ENCODE measurements at regions not wholly inside any gene's neighbourhood (a gene's known extent, or its start where the extent isn't known, plus 50 kb on each side); places are given as distances from the start of the nearest gene placed in this dataset.

- no peak overlapping the region for H3K4me3 ChIP-seq (ENCODE audit: low read length)
- no peaks in the 10 kb centered on the region for H3K27me3 ChIP-seq (ENCODE audit: control insufficient read depth, insufficient read depth, low read length)
- no peaks in the 10 kb centered on the region for H3K9me3 ChIP-seq (ENCODE audit: control insufficient read depth, low read depth, low read length)
- peaks cover 8% of the 10 kb centered on the region for H3K4me1 ChIP-seq (ENCODE audit: control insufficient read depth, low read depth, low read length)
- H3K36me3 ChIP-seq (ENCODE audit: control insufficient read depth, low read depth, low read length): no peaks in the 10 kb centered on the region
- no peak overlapping the region for H3K27ac ChIP-seq (ENCODE audit: low read length)
- no peak overlapping the region for H3K9ac ChIP-seq (ENCODE audit: low read length)
Measured at GRCh38 chr2:67694445-67694844, 297.3 kb downstream of the ETAA1 start.

GRCh38 chr2:67701011-67701410, 303.9 kb downstream of the ETAA1 start:
- H3K27me3 ChIP-seq (ENCODE audit: control insufficient read depth, insufficient read depth, low read length): no peaks in the 10 kb centered on the region
- no peaks in the 10 kb centered on the region for H3K9me3 ChIP-seq (ENCODE audit: control insufficient read depth, low read depth, low read length)
- no peaks in the 10 kb centered on the region for H3K36me3 ChIP-seq (ENCODE audit: control insufficient read depth, low read depth, low read length)
- no peak overlapping the region for H3K9ac ChIP-seq (ENCODE audit: low read length)
- H3K4me3 ChIP-seq (ENCODE audit: low read length): no peak overlapping the region
- no peaks in the 10 kb centered on the region for H3K4me1 ChIP-seq (ENCODE audit: control insufficient read depth, low read depth, low read length)
- H3K27ac ChIP-seq (ENCODE audit: low read length): no peak overlapping the region

GRCh38 chr2:67702284-67702683, 305.2 kb downstream of the ETAA1 start:
- Histone ChIP-seq H3K36me3 (ENCODE audit: control insufficient read depth, low read depth, low read length) (no peaks in the 10 kb centered on the region), H3K27ac (ENCODE audit: low read length) (no peak overlapping the region), H3K4me3 (ENCODE audit: low read length) (no peak overlapping the region), H3K27me3 (ENCODE audit: control insufficient read depth, insufficient read depth, low read length) (no peaks in the 10 kb centered on the region), H3K9ac (ENCODE audit: low read length) (no peak overlapping the region), H3K9me3 (ENCODE audit: control insufficient read depth, low read depth, low read length) (no peaks in the 10 kb centered on the region), H3K4me1 (ENCODE audit: control insufficient read depth, low read depth, low read length) (no peaks in the 10 kb centered on the region)

GRCh38 chr2:67702937-67703336, 305.8 kb downstream of the ETAA1 start:
- H3K9ac ChIP-seq (ENCODE audit: low read length): no peak overlapping the region

GRCh38 chr2:67706082-67706481, 308.9 kb downstream of the ETAA1 start:
- no peaks in the 10 kb centered on the region for H3K9me3 ChIP-seq (ENCODE audit: control insufficient read depth, low read depth, low read length)
- no peaks in the 10 kb centered on the region for H3K27me3 ChIP-seq (ENCODE audit: control insufficient read depth, insufficient read depth, low read length)
- H3K9ac ChIP-seq (ENCODE audit: low read length): no peak overlapping the region
- no peak overlapping the region for H3K27ac ChIP-seq (ENCODE audit: low read length)
- H3K36me3 ChIP-seq (ENCODE audit: control insufficient read depth, low read depth, low read length): no peaks in the 10 kb centered on the region
- no peak overlapping the region for H3K4me3 ChIP-seq (ENCODE audit: low read length)
- no peaks in the 10 kb centered on the region for H3K4me1 ChIP-seq (ENCODE audit: control insufficient read depth, low read depth, low read length)

More at GRCh38 chr2:67702937-67703336, 305.8 kb downstream of the ETAA1 start:
- Histone ChIP-seq H3K9me3 (ENCODE audit: control insufficient read depth, low read depth, low read length) (no peaks in the 10 kb centered on the region), H3K4me1 (ENCODE audit: control insufficient read depth, low read depth, low read length) (no peaks in the 10 kb centered on the region), H3K36me3 (ENCODE audit: control insufficient read depth, low read depth, low read length) (no peaks in the 10 kb centered on the region), H3K27me3 (ENCODE audit: control insufficient read depth, insufficient read depth, low read length) (no peaks in the 10 kb centered on the region), H3K4me3 (ENCODE audit: low read length) (no peak overlapping the region), H3K27ac (ENCODE audit: low read length) (no peak overlapping the region)

- H3K36me3 ChIP-seq (ENCODE audit: control insufficient read depth, low read depth, low read length): no peaks in the 10 kb centered on the region
- no peak overlapping the region for H3K27ac ChIP-seq (ENCODE audit: low read length)
- no peak overlapping the region for H3K9ac ChIP-seq (ENCODE audit: low read length)
- H3K27me3 ChIP-seq (ENCODE audit: control insufficient read depth, insufficient read depth, low read length): no peaks in the 10 kb centered on the region
- no peak overlapping the region for H3K4me3 ChIP-seq (ENCODE audit: low read length)
- H3K4me1 ChIP-seq (ENCODE audit: control insufficient read depth, low read depth, low read length): no peaks in the 10 kb centered on the region
- H3K9me3 ChIP-seq (ENCODE audit: control insufficient read depth, low read depth, low read length): no peaks in the 10 kb centered on the region
Measured at GRCh38 chr2:67707896-67708295, 310.8 kb downstream of the ETAA1 start.

- no peak overlapping the region for H3K27ac ChIP-seq (ENCODE audit: low read length)
- H3K9me3 ChIP-seq (ENCODE audit: control insufficient read depth, low read depth, low read length): no peaks in the 10 kb centered on the region
- H3K36me3 ChIP-seq (ENCODE audit: control insufficient read depth, low read depth, low read length): no peaks in the 10 kb centered on the region
- H3K4me3 ChIP-seq (ENCODE audit: low read length): no peak overlapping the region
- no peak overlapping the region for H3K9ac ChIP-seq (ENCODE audit: low read length)
- no peaks in the 10 kb centered on the region for H3K27me3 ChIP-seq (ENCODE audit: control insufficient read depth, insufficient read depth, low read length)
- no peaks in the 10 kb centered on the region for H3K4me1 ChIP-seq (ENCODE audit: control insufficient read depth, low read depth, low read length)
Measured at GRCh38 chr2:67709835-67710234, 312.7 kb downstream of the ETAA1 start.

- no peaks in the 10 kb centered on the region for H3K9me3 ChIP-seq (ENCODE audit: control insufficient read depth, low read depth, low read length)
- H3K4me3 ChIP-seq (ENCODE audit: low read length): no peak overlapping the region
- no peak overlapping the region for H3K27ac ChIP-seq (ENCODE audit: low read length)
- H3K27me3 ChIP-seq (ENCODE audit: control insufficient read depth, insufficient read depth, low read length): no peaks in the 10 kb centered on the region
- no peak overlapping the region for H3K9ac ChIP-seq (ENCODE audit: low read length)
- no peaks in the 10 kb centered on the region for H3K4me1 ChIP-seq (ENCODE audit: control insufficient read depth, low read depth, low read length)
- H3K36me3 ChIP-seq (ENCODE audit: control insufficient read depth, low read depth, low read length): no peaks in the 10 kb centered on the region
Measured at GRCh38 chr2:67712484-67712883, 315.4 kb downstream of the ETAA1 start.

- H3K9ac ChIP-seq (ENCODE audit: low read length): no peak overlapping the region
- no peaks in the 10 kb centered on the region for H3K36me3 ChIP-seq (ENCODE audit: control insufficient read depth, low read depth, low read length)
- no peaks in the 10 kb centered on the region for H3K4me1 ChIP-seq (ENCODE audit: control insufficient read depth, low read depth, low read length)
- no peak overlapping the region for H3K27ac ChIP-seq (ENCODE audit: low read length)
- no peak overlapping the region for H3K4me3 ChIP-seq (ENCODE audit: low read length)
- no peaks in the 10 kb centered on the region for H3K27me3 ChIP-seq (ENCODE audit: control insufficient read depth, insufficient read depth, low read length)
- H3K9me3 ChIP-seq (ENCODE audit: control insufficient read depth, low read depth, low read length): no peaks in the 10 kb centered on the region
Measured at GRCh38 chr2:67713376-67713775, 316.2 kb downstream of the ETAA1 start.

GRCh38 chr2:67716895-67717396, 319.8 kb downstream of the ETAA1 start:
- Histone ChIP-seq H3K27me3 (ENCODE audit: control insufficient read depth, insufficient read depth, low read length) (no peaks in the 10 kb centered on the region), H3K27ac (ENCODE audit: low read length) (no peak overlapping the region), H3K9me3 (ENCODE audit: control insufficient read depth, low read depth, low read length) (no peaks in the 10 kb centered on the region), H3K36me3 (ENCODE audit: control insufficient read depth, low read depth, low read length) (no peaks in the 10 kb centered on the region), H3K4me1 (ENCODE audit: control insufficient read depth, low read depth, low read length) (no peaks in the 10 kb centered on the region), H3K4me3 (ENCODE audit: low read length) (no peak overlapping the region), H3K9ac (ENCODE audit: low read length) (no peak overlapping the region)

GRCh38 chr2:67717692-67718091, 320.6 kb downstream of the ETAA1 start:
- H3K4me1 ChIP-seq (ENCODE audit: control insufficient read depth, low read depth, low read length): no peaks in the 10 kb centered on the region
- no peaks in the 10 kb centered on the region for H3K27me3 ChIP-seq (ENCODE audit: control insufficient read depth, insufficient read depth, low read length)
- H3K36me3 ChIP-seq (ENCODE audit: control insufficient read depth, low read depth, low read length): no peaks in the 10 kb centered on the region
- H3K27ac ChIP-seq (ENCODE audit: low read length): no peak overlapping the region
- no peaks in the 10 kb centered on the region for H3K9me3 ChIP-seq (ENCODE audit: control insufficient read depth, low read depth, low read length)
- no peak overlapping the region for H3K9ac ChIP-seq (ENCODE audit: low read length)
- no peak overlapping the region for H3K4me3 ChIP-seq (ENCODE audit: low read length)

GRCh38 chr2:67719351-67719750, 322.2 kb downstream of the ETAA1 start:
- no peaks in the 10 kb centered on the region for H3K36me3 ChIP-seq (ENCODE audit: control insufficient read depth, low read depth, low read length)
- H3K4me3 ChIP-seq (ENCODE audit: low read length): no peak overlapping the region
- no peaks in the 10 kb centered on the region for H3K4me1 ChIP-seq (ENCODE audit: control insufficient read depth, low read depth, low read length)
- no peak overlapping the region for H3K9ac ChIP-seq (ENCODE audit: low read length)
- no peaks in the 10 kb centered on the region for H3K27me3 ChIP-seq (ENCODE audit: control insufficient read depth, insufficient read depth, low read length)
- H3K9me3 ChIP-seq (ENCODE audit: control insufficient read depth, low read depth, low read length): no peaks in the 10 kb centered on the region
- H3K27ac ChIP-seq (ENCODE audit: low read length): no peak overlapping the region

All from iPS-18a (cell line).